Upper lobe of left lung (tissue), 4 donors: ENCODE measurements at regions not wholly inside any gene's neighbourhood (a gene's known extent, or its start where the extent isn't known, plus 50 kb on each side); places are given as distances from the start of the nearest gene placed in this dataset.

ENCODE experiments used
- CTCF ChIP-seq, 6 experiments: fragments of 450-650 bp in 4 of 6; fragments of 200-600 bp in 2 of 6; sonication (generic) in 2 of 6; IDR thresholded peaks; one replicate each; pipeline ENCODE4 v1.5.1; 2016 to 2019; ENCODE audit warnings: antibody characterized with exemption in 6 of 6
- POLR2A ChIP-seq, 4 donors: fragments of 450-650 bp; IDR thresholded peaks; one replicate each; pipeline ENCODE4 v1.5.1; 2016 to 2017; ENCODE audit warnings: antibody characterized with exemption in 4 of 4, mild to moderate bottlenecking in 2 of 4
- POLR2AphosphoS5 ChIP-seq, 2 donors: sonication (generic); formaldehyde crosslinking; IDR thresholded peaks; one replicate each; pipeline ENCODE4 v1.5.1; 2017; ENCODE audit warnings: antibody characterized with exemption in 2 of 2

GRCh38 chr2:20917719-20918572, 95.0 kb upstream of the LDAH start:
- TF ChIP-seq CTCF (IDR thresholded peaks at IDR 0.05) (no peak), POLR2AphosphoS5 (IDR thresholded peaks at IDR 0.05) (no peak), POLR2A (IDR thresholded peaks at IDR 0.05) (no peak)
